ENCODE measurements at regions not wholly inside any gene's neighbourhood (a gene's known extent, or its start where the extent isn't known, plus 50 kb on each side); places are given as distances from the start of the nearest gene placed in this dataset.

DNA sequence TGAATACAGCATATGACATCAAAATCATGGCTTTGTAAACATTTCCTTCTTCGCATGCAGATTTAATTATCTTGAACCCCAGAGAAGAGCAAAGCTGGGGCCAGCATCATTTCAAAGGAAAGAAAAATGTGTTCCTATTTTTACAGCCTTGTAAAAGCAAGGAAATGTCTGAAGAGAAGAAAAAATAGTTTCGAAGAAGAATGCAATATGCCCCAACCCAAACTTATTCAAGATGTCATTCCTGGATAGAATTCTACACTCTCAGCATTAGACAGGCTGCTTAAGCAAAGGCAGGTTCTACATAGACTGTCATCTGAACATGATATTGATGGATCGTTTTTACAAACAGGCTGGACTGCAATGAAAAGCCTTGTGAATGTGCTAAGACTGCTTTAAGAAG lies 900.8 kb downstream of the TTLL7 start:
- H3K9me3 ChIP-seq, result no peaks in the 10 kb centered on the region
- DNase-seq (no peak), ATAC-seq (no peak)
- TF ChIP-seq, protein P1, sequence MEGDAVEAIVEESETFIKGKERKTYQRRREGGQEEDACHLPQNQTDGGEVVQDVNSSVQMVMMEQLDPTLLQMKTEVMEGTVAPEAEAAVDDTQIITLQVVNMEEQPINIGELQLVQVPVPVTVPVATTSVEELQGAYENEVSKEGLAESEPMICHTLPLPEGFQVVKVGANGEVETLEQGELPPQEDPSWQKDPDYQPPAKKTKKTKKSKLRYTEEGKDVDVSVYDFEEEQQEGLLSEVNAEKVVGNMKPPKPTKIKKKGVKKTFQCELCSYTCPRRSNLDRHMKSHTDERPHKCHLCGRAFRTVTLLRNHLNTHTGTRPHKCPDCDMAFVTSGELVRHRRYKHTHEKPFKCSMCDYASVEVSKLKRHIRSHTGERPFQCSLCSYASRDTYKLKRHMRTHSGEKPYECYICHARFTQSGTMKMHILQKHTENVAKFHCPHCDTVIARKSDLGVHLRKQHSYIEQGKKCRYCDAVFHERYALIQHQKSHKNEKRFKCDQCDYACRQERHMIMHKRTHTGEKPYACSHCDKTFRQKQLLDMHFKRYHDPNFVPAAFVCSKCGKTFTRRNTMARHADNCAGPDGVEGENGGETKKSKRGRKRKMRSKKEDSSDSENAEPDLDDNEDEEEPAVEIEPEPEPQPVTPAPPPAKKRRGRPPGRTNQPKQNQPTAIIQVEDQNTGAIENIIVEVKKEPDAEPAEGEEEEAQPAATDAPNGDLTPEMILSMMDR (IDR thresholded peaks at IDR 0.05 in 4 of 5, conservative IDR thresholded peaks at IDR 0.05 in 1 of 5), result no peak
- no peak for TF ChIP-seq POLR2A (IDR thresholded peaks at IDR 0.05)
- H3K27me3 ChIP-seq, result no peaks in the 10 kb centered on the region
- in situ Hi-C loops (cut with MboI; ENCODE audit: low sequenced_read_pairs in 4 of 4), result no loop called here
- intact Hi-C loops (cut with DNase I; ENCODE audit: low total_unique reads), result no loop called here
- H3K27ac ChIP-seq, result no peak overlapping the region
- H3K4me3 ChIP-seq, result no peak overlapping the region
- H3K36me3 ChIP-seq, result no peaks in the 10 kb centered on the region
- H3K4me1 ChIP-seq, result no peaks in the 10 kb centered on the region

DNA sequence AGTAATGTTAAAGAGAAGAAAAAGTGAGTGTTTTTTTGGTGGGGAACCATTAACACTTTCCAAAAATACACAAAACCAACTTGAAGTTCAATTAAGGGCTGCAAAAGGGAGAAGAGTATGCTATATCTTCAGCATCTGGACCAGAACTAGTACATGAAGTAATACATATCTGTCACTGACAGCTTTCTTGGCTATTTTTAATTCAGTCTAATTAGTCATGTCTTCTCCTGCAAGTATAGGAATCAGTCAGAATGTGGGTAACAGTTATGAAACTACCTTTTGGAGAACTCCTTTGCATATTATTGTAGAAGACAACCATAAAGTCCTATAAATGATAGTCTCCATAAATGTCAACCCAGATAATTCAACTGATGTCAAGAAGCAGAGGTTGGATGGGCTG lies 901.2 kb downstream of the TTLL7 start:
- intact Hi-C loops (cut with DNase I; ENCODE audit: low total_unique reads), result no loop called here
- DNase-seq (no peak), ATAC-seq (no peak)
- no peak overlapping the region for H3K4me3 ChIP-seq
- no peaks in the 10 kb centered on the region for H3K9me3 ChIP-seq
- H3K27me3 ChIP-seq, result no peaks in the 10 kb centered on the region
- H3K36me3 ChIP-seq, result no peaks in the 10 kb centered on the region
- TF ChIP-seq, protein P1 (IDR thresholded peaks at IDR 0.05 in 4 of 5, conservative IDR thresholded peaks at IDR 0.05 in 1 of 5), result no peak
- TF ChIP-seq POLR2A (IDR thresholded peaks at IDR 0.05), result no peak
- H3K27ac ChIP-seq, result no peak overlapping the region
- H3K4me1 ChIP-seq, result no peaks in the 10 kb centered on the region
- in situ Hi-C loops (cut with MboI; ENCODE audit: low sequenced_read_pairs in 4 of 4), result no loop called here

DNA sequence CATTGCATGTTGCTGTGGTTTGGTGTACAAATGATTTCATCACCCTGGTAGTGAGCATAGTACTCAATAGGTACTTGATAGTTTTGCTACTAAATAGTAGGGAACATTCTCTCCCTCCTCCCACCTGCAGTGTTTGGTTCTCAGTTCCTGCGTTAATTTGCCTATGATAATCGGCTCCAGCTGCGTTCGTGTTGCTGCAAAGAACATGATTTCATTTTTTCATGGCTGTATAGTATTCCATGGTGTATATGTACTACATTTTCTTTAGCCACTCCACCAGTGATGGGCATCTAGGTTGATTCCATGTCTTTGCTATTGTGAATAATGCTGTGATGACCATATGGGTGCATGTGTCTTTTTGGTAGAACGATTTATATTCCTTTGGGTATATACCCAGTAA lies 903.4 kb downstream of the TTLL7 start:
- intact Hi-C loops (cut with DNase I; ENCODE audit: low total_unique reads), result no loop called here
- TF ChIP-seq, protein P1 (IDR thresholded peaks at IDR 0.05 in 4 of 5, conservative IDR thresholded peaks at IDR 0.05 in 1 of 5), result no peak
- no peak for TF ChIP-seq POLR2A (IDR thresholded peaks at IDR 0.05)
- DNase-seq, result no peak
- Histone ChIP-seq H3K27ac (no peak overlapping the region), H3K9me3 (no peaks in the 10 kb centered on the region), H3K27me3 (no peaks in the 10 kb centered on the region), H3K36me3 (no peaks in the 10 kb centered on the region), H3K4me3 (no peak overlapping the region), H3K4me1 (no peaks in the 10 kb centered on the region)
- in situ Hi-C loops (cut with MboI; ENCODE audit: low sequenced_read_pairs in 4 of 4), result no loop called here
- ATAC-seq, result no peak

DNA sequence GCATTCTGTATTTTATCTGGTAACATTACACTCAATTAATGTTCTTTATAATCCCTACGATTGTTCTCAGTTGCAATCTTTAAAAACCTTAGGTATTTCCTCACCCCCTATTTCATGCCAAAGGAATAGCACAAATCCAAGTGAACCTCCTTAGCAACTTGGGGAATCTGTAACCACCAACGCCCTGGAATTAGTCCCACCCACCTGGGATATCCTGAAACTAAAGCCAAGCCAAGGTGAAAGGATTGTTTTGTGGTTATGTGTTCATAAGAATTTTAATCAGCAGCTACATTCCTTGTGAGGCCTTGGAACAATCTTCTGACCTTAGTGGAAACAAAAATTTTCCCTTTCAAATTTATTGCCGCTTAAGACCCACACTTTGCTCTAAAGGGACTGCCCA lies 908.7 kb downstream of the TTLL7 start:
- intact Hi-C loops (cut with DNase I; ENCODE audit: low total_unique reads), result no loop called here
- Histone ChIP-seq H3K4me1 (no peaks in the 10 kb centered on the region), H3K9me3 (no peaks in the 10 kb centered on the region), H3K27ac (no peak overlapping the region), H3K4me3 (no peak overlapping the region), H3K27me3 (no peaks in the 10 kb centered on the region), H3K36me3 (no peaks in the 10 kb centered on the region)
- ATAC-seq (no peak), DNase-seq (no peak)
- TF ChIP-seq POLR2A (IDR thresholded peaks at IDR 0.05), result no peak
- TF ChIP-seq, protein P1 (IDR thresholded peaks at IDR 0.05 in 4 of 5, conservative IDR thresholded peaks at IDR 0.05 in 1 of 5), result no peak
- in situ Hi-C loops (cut with MboI; ENCODE audit: low sequenced_read_pairs in 4 of 4), result no loop called here

DNA sequence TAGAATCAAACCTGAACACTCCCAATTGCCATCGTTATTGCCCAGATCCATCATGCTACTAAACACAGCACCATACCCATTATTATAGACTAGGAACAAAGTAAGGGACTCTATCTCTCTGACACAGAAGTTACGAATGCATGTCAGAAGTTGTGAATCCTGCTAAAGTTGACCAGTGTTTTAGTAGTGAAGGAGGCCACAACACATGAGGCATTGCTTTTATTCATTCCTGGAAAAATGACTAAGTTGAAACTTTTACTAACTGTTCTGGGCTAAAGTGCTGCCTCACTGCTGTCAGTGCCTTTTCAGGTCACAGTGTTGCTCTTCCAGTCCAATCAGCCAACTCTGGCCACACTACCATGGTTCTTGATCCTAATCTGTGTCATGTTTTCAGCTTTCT lies 911.1 kb downstream of the TTLL7 start:
- TF ChIP-seq POLR2A (IDR thresholded peaks at IDR 0.05), result no peak
- TF ChIP-seq, protein P1 (IDR thresholded peaks at IDR 0.05 in 4 of 5, conservative IDR thresholded peaks at IDR 0.05 in 1 of 5), result no peak
- in situ Hi-C loops (cut with MboI; ENCODE audit: low sequenced_read_pairs in 4 of 4), result no loop called here
- no peak overlapping the region for H3K27ac ChIP-seq
- ATAC-seq (no peak), DNase-seq (no peak)
- H3K36me3 ChIP-seq, result no peaks in the 10 kb centered on the region
- H3K9me3 ChIP-seq, result no peaks in the 10 kb centered on the region
- no peaks in the 10 kb centered on the region for H3K27me3 ChIP-seq
- intact Hi-C loops (cut with DNase I; ENCODE audit: low total_unique reads), result no loop called here
- H3K4me1 ChIP-seq, result no peaks in the 10 kb centered on the region
- no peak overlapping the region for H3K4me3 ChIP-seq

Data from gastrocnemius medialis (tissue), 4 donors.